B cell (primary cell): ENCODE measurements at regions not wholly inside any gene's neighbourhood (a gene's known extent, or its start where the extent isn't known, plus 50 kb on each side); places are given as distances from the start of the nearest gene placed in this dataset.

Experiments used
- EZH2 ChIP-seq: IDR thresholded peaks from 2 replicates; pipeline ENCODE4 v1.6.1; 2012; ENCODE audit warnings: borderline replicate concordance, low read depth, mild to moderate bottlenecking, moderate library complexity, low read length; ENCODE audit not compliant: insufficient read depth, poor library complexity, severe bottlenecking
- TF ChIP-seq, protein P1 (sequence below): fragments of 200-600 bp; IDR thresholded peaks from one replicate; pipeline ENCODE4 v1.8.0; 2022; ENCODE audit warnings: antibody characterized with exemption, mild to moderate bottlenecking

DNA sequence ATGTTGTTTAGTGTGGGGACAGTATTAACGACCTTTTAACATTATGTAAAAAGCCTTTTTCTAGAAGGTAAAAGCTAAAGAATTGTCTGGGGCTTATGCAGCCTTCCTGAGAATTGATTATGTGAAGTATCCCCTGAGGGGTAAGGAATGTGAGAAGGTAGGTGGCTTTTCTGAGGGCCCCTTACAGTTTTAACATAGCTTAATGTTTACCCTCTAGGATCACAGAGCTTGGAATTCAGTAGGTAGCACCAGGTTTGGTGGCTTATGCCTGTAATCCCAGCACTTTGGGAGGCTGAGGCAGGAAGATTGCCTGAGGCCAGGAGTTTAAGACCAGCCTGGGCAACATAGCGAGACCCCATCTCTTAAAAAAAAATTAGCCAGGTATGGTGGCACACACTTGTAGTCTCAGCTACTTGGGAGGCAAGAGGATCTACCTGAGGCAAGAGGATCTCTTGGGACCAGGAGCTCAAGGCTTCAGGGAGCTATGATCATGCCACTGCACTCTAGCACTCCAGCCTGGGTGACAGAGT lies 101.3 kb downstream of the OLFM4 start:
- TF ChIP-seq, protein P1, sequence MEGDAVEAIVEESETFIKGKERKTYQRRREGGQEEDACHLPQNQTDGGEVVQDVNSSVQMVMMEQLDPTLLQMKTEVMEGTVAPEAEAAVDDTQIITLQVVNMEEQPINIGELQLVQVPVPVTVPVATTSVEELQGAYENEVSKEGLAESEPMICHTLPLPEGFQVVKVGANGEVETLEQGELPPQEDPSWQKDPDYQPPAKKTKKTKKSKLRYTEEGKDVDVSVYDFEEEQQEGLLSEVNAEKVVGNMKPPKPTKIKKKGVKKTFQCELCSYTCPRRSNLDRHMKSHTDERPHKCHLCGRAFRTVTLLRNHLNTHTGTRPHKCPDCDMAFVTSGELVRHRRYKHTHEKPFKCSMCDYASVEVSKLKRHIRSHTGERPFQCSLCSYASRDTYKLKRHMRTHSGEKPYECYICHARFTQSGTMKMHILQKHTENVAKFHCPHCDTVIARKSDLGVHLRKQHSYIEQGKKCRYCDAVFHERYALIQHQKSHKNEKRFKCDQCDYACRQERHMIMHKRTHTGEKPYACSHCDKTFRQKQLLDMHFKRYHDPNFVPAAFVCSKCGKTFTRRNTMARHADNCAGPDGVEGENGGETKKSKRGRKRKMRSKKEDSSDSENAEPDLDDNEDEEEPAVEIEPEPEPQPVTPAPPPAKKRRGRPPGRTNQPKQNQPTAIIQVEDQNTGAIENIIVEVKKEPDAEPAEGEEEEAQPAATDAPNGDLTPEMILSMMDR = no peak
- no peak for TF ChIP-seq EZH2
